NCI-H1694 treated with DMSO at 0.1 percent for 48 hours (cell line): ENCODE measurements at regions not wholly inside any gene's neighbourhood (a gene's known extent, or its start where the extent isn't known, plus 50 kb on each side); places are given as distances from the start of the nearest gene placed in this dataset.

Experiments
- DNase-seq: peaks from one replicate; lab custom pipeline; 2025; lab: John Stamatoyannopoulos, UW

GRCh38 chr4:38189445-38189844 is 229.2 kb downstream of the PTTG2 start:
- no peak for DNase-seq

GRCh38 chr4:38190717-38191178 is 230.6 kb downstream of the PTTG2 start:
- no peak for DNase-seq

DNA sequence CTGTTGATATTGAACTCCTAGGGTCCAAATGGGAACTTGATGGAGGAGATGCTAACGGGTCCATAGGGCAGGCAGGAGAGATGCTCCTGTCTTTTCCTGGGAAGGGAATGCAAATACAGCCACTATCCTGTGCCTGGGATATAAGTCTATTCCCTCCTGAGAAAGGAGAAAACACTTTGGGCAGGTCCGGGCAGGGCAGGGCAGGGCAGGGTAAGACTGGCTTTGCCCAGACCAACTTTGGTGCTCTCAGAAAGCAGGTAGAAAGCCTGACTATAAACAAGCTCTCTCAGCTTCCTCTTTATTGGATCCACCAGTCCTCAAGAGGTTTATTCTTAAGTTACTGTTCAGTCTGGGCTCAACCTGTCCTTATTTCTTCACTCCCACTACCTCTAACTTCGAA is 232.3 kb downstream of the PTTG2 start:
- DNase-seq: no peak

GRCh38 chr4:38193236-38193863 is 233.2 kb downstream of the PTTG2 start:
- DNase-seq: no peak

DNA sequence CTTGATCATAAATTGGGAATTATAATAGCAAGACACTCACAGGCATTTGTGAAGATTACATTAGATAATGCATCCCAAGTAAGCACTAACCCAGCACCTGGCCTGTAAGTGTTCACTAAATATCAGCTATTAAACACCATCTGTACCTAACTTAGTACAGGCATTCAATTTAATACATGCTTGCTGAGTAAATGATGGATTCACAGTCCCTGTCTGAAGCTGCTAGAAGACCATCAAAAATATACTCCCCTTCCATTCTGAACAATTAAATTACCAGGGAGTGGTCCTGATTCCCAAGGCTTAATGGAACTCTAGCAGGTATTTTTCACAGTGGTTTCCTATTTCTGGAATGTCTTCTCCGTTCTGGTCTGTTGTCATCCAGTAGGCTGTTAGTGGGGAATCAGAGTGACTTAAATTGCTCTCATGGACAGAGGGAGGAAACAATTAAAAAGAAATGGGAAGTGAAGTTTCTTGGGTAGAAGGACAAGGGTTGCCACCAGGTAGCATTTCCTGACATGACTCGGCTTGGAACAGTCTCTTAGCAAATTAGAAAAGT is 233.9 kb downstream of the PTTG2 start:
- DNase-seq: no peak

GRCh38 chr4:38195486-38195885 is 235.3 kb downstream of the PTTG2 start:
- no peak for DNase-seq

DNA sequence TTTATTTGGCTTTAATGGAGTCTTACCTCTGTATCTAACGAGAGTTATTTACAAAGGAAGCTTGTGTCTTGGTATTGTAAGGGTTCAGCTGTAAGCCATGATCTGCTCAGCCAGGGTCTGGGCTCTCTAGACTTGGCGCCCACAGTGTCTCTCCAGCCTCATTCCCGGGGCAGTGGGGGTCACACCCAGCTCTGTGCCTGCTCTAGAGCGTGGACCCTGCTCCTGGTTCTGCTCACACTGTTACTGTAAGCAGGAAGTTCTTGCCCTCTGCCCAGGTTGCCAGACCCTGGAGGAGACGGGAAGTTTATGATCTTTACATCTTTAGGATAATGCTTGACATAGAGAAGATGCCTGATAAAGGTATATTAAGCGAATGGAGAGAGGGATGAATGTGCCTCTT is 235.7 kb downstream of the PTTG2 start:
- no peak for DNase-seq

DNA sequence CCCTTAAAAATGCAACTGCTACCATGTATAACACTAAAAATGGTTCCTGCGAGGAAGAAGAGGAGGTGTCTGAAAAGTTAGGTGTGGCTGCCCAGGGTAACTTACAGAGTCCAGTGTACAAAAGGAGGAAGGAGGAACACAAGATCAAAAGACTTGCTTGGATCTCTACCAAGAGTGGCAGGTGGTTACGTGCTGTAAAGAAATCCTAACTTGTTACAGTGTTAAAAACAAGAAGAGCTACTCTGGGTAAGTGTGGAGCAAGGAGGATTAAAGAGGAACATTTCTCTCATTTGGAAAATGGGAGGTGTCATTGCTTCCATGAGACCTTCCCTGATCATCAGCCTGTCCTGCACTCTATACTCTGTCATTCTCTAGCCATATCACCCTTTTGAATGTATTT is 242.0 kb downstream of the PTTG2 start:
- no peak for DNase-seq

DNA sequence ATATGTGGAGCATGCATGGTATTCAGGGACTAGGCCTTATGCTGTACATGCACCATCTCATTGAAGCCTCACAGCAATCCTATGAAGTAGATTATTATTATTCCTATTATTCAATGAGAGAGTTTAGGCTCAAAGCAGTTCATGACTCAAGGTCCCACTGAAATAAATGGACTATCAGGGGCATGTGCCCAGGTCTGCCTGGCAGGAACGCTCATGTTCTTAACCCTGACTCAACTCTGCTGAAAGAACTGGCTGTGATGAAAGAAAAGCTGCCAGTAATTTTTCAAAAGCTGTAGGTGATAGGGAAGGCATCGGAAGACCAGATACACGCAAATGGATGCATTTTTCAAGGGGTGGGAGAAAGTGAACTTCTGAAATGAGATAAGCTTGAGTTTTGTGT is 243.4 kb downstream of the PTTG2 start:
- DNase-seq: no peak

- DNase-seq: no peak
These were observed 244.3 kb downstream of the PTTG2 start for GRCh38 chr4:38204339-38205035.

GRCh38 chr4:38205261-38205660 is 245.1 kb downstream of the PTTG2 start:
- no peak for DNase-seq

DNA sequence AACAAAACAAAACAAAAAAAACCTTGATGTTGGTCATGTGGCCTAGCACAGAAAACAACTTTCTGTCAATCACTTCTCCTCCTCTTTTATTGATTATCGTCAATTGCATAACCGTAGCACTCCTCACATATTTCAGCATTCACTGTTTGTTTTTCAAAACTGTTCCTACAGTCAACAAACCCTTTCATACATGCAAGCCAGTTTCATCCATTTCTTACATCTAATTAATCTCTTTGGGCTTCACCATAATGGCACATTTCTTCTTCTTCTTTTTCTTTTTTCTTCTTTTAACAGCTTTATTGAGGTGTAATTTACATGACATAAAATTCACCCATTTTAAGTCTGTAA is 246.9 kb downstream of the PTTG2 start:
- no peak for DNase-seq

DNA sequence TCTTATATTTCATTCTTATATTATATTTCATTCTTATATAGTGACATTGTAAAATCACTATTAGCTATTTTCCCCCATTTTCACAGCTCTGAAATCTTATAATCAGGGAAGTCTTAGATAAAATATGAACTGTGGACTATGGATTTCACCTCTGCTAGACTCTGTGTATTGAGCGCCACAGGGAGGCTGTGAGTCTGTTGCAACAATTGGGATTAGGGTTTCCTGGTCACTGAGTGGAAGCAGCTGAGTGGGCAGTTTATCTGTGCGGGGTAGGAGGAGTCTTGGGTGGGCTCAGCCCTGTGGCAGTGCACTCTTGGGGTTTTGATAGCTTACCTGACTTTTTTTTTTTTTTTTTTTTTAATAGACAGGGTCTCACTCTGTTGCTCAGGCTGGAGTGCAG is 249.5 kb downstream of the PTTG2 start:
- no peak for DNase-seq

DNA sequence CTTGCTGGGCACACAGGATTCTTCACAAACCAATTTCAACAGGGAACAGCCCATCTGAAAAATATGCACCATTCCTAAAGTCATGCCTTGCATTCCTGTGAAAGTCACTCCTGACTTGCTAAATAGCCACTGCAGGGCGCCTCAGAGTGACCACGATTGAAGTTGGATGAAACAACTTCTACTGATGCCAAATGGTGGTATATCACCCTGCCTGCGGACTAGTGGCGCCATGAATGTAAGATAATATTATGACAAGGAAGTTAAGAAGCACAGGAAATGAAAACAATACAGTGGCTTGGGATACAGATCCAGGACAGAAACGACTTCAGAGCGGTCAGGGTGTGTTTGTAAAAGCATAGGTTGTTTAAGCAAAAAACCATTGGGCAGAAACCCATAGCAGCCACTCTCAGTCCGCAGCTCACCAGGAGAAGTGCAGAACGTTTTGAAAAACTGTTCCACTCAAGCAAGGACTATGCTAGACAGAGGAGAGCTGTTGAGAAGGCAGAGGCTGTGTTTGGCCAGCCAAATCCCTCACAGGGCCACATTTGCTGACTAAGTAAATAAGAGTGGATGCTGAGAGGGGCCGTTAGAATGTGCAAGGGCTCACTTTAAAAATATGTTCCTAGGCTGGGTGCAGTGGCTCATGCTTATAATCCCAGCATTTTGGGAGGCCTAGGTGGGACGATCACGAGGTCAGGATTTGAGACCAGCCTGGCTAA is 250.4 kb downstream of the PTTG2 start:
- DNase-seq: no peak

GRCh38 chr4:38211885-38212284 is 251.7 kb downstream of the PTTG2 start:
- no peak for DNase-seq

GRCh38 chr4:38213083-38213805 is 253.0 kb downstream of the PTTG2 start:
- no peak for DNase-seq

GRCh38 chr4:38222892-38223291 is 262.7 kb downstream of the PTTG2 start:
- DNase-seq: no peak

- DNase-seq: no peak
These were observed 263.1 kb downstream of the PTTG2 start for GRCh38 chr4:38223306-38223705.

DNA sequence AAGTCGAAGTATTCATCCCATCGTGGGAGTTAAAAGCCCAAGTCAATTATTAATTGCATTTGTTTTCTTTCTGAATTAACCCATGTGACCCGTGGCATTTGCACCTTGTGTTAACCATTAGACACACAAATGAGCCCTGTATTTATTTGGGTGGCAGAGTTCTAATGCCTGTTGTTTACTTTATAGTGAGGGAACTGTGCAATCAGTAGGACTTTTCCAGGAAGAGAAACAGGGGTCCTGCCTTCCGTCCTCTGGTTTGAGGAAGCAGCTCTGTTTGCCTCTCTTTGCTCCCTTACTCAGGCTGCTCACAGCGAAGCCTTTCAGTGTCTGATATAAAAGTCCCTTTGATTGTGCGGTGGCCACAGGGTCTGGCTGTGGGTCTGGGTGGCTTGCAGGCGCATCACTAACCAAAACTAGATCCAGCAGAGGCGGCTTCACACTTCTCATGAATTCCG is 263.6 kb downstream of the PTTG2 start:
- no peak for DNase-seq

DNA sequence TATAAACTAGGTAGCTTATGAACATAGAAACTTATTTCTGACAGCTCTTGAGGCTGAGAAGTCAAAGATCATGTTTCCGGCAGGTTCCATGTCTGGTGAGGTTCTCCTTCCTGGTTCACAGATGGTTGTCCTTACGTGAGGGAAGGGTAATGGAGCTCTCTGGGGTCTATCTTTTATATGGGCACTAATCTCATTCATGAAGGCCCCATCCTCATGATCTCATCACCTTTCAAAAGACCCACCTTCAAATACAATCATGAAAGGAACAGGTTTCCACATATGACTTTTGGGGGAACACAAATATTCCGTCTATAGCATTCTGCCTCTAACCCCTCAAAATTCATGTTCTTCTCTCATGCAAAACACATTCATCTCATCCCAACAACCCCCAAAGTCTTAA is 264.7 kb downstream of the PTTG2 start:
- DNase-seq: no peak

GRCh38 chr4:38226170-38226569 is 266.0 kb downstream of the PTTG2 start:
- no peak for DNase-seq

DNA sequence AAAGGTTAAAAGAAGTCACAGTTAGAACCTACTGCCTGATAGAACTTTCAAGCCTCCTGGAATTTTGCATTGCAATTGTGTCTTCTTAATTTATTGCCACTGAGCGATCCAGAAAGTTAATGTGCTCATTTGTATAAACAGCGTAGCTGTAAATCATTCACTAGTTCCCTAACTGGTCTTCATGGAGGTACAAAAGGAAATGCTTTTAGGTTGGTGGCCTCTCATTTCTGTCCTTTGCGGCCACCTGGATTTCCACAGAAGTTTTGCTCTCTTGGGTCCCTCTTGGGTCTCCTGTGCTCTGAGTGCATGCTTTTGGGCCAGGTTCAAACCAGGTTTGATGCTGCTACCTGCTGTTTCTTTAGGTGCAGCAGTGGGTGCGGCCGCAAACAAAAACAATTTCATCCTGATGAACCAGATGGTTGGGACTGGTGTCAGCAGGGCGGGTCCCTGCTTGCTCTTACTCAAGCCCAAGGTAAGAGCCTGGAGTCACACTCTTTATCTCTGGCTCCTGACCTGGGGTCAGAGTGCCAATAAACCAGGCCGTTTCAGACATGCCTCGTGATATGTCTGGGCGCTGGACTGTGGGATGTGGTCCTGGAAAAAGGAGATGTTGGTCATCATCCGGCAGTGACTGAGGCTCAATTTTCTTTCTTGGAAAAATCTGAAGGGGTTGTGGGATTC is 270.1 kb downstream of the PTTG2 start:
- DNase-seq: no peak
